OCI-LY7 (cell line): ENCODE measurements at regions not wholly inside any gene's neighbourhood (a gene's known extent, or its start where the extent isn't known, plus 50 kb on each side); places are given as distances from the start of the nearest gene placed in this dataset.

ENCODE experiments used
- BruUV-seq: library from RNA; stranded (reverse); fragments of 400-500 nt; replicated peaks from 2 replicates; lab custom pipeline; 2021; lab: Mats Ljungman, UMichigan
- CTCF ChIA-PET: fragments of 300-600 bp; sonication (Branson Sonifier 250); formaldehyde crosslinking; loops from one replicate; lab custom pipeline; 2022; ENCODE audit warnings: antibody characterized with exemption; ENCODE audit not compliant: unreplicated experiment; lab: Charles Lee
- POLR2A ChIA-PET: fragments of 300-600 bp; sonication (Branson Sonifier 250); formaldehyde crosslinking; loops from one replicate; lab custom pipeline; 2022; ENCODE audit warnings: antibody characterized with exemption; lab: Charles Lee
- DNase-seq: peaks from one replicate; pipeline ENCODE4 v3.0.0-alpha.2; 2015; ENCODE audit warnings: low spot score
- H2AFZ ChIP-seq: fragments of 200-600 bp; sonication (generic), shearing (Covaris generic); 2 replicates; pipeline ENCODE4 v1.6.1; 2014; ENCODE audit warnings: mild to moderate bottlenecking, antibody characterized with exemption, low read length, moderate library complexity
- H3K27ac ChIP-seq: fragments of 200-600 bp; sonication (generic); 2 replicates; pipeline ENCODE4 v1.5.1; 2014; ENCODE audit warnings: mixed run types, low read depth, mild to moderate bottlenecking, moderate library complexity, low read length, inconsistent platforms; ENCODE audit not compliant: poor library complexity, severe bottlenecking
- H3K36me3 ChIP-seq: fragments of 200-600 bp; sonication (generic); 2 replicates; pipeline ENCODE4 v1.6.1; 2014; ENCODE audit warnings: mild to moderate bottlenecking, antibody characterized with exemption, low read length, moderate library complexity, mixed read lengths; ENCODE audit not compliant: insufficient read depth
- H3K4me1 ChIP-seq: fragments of 200-600 bp; sonication (generic); 2 replicates; pipeline ENCODE4 v1.5.1; 2014; ENCODE audit warnings: mild to moderate bottlenecking, low read length; ENCODE audit not compliant: insufficient read depth, poor library complexity, severe bottlenecking
- H3K4me2 ChIP-seq: fragments of 200-600 bp; sonication (generic); 2 replicates; pipeline ENCODE4 v1.6.1; 2014; ENCODE audit warnings: mild to moderate bottlenecking, low read length
- H3K4me3 ChIP-seq: fragments of 200-600 bp; sonication (generic); 2 replicates; pipeline ENCODE4 v1.5.1; 2014; ENCODE audit warnings: mild to moderate bottlenecking, low read depth, low read length; ENCODE audit not compliant: poor library complexity, severe bottlenecking
- H3K79me2 ChIP-seq: fragments of 200-600 bp; sonication (generic); 2 replicates; pipeline ENCODE4 v1.6.1; 2016; ENCODE audit warnings: low read depth, mild to moderate bottlenecking, low read length, moderate library complexity, mixed read lengths; ENCODE audit not compliant: insufficient read depth
- H3K9me2 ChIP-seq: fragments of 200-600 bp; sonication (generic); 2 replicates; pipeline ENCODE4 v1.6.1; 2016; ENCODE audit warnings: mild to moderate bottlenecking, low read length, mixed read lengths; ENCODE audit not compliant: insufficient read depth
- H3K9me3 ChIP-seq: fragments of 200-600 bp; sonication (generic); 2 replicates; pipeline ENCODE4 v1.6.1; 2014; ENCODE audit warnings: mild to moderate bottlenecking, mixed run types, low read length, mixed read lengths
- H4K20me1 ChIP-seq: fragments of 200-600 bp; sonication (generic); 2 replicates; pipeline ENCODE4 v1.6.1; 2014; ENCODE audit warnings: mild to moderate bottlenecking, antibody characterized with exemption, low read length, moderate library complexity, mixed read lengths; ENCODE audit not compliant: insufficient read depth
- CTCF ChIP-seq: fragments of 200-600 bp; sonication (generic); conservative IDR thresholded peaks from 2 replicates; pipeline ENCODE4 v1.5.1; 2014; ENCODE audit warnings: mild to moderate bottlenecking, antibody characterized with exemption, low read length, moderate library complexity, mixed read lengths
- EZH2phosphoT487 ChIP-seq: fragments of 200-600 bp; sonication (generic); IDR thresholded peaks from 2 replicates; pipeline ENCODE4 v1.6.1; 2018; ENCODE audit warnings: low read depth, borderline replicate concordance, mild to moderate bottlenecking, mixed run types, antibody characterized with exemption, low read length, moderate library complexity, mixed read lengths
- intact Hi-C: fragments of 100-400 bp; cut with micrococcal nuclease; formaldehyde crosslinking; loops from one replicate; pipeline ENCODE4 v1.10.0; 2022; ENCODE audit not compliant: unreplicated experiment

GRCh38 chr3:72536878-72537267, 311.4 kb downstream of the SHQ1 start:
- Histone ChIP-seq H3K27ac (no peak overlapping the region), H4K20me1 (no peaks in the 10 kb centered on the region), H3K4me1 (no peaks in the 10 kb centered on the region), H3K79me2 (no peaks in the 10 kb centered on the region), H2AFZ (no peak overlapping the region), H3K9me3 (no peaks in the 10 kb centered on the region), H3K4me2 (no peak overlapping the region), H3K36me3 (no peaks in the 10 kb centered on the region), H3K4me3 (no peak overlapping the region), H3K9me2 (no peaks in the 10 kb centered on the region)
- ChIA-PET POLR2A (no interaction called here), CTCF (no interaction called here)
- BruUV-seq, result no TSS peak
- intact Hi-C loops, result no loop called here
- TF ChIP-seq EZH2phosphoT487, result no peak
- no peak for DNase-seq

GRCh38 chr3:72536206-72536877, 311.9 kb downstream of the SHQ1 start:
- Histone ChIP-seq H3K79me2 (no peaks in the 10 kb centered on the region), H2AFZ (no peak overlapping the region), H3K27ac (no peak overlapping the region), H3K4me1 (no peaks in the 10 kb centered on the region), H4K20me1 (no peaks in the 10 kb centered on the region), H3K9me3 (no peaks in the 10 kb centered on the region), H3K9me2 (no peaks in the 10 kb centered on the region), H3K36me3 (no peaks in the 10 kb centered on the region), H3K4me3 (no peak overlapping the region), H3K4me2 (no peak overlapping the region)
- no peak for DNase-seq
- intact Hi-C loops, result no loop called here
- POLR2A ChIA-PET, result no interaction called here
- TF ChIP-seq CTCF, result no peak
- no peak for TF ChIP-seq EZH2phosphoT487
- no TSS peak for BruUV-seq
- CTCF ChIA-PET, result no interaction called here

GRCh38 chr3:72535772-72536171, 312.5 kb downstream of the SHQ1 start:
- Histone ChIP-seq H3K9me3 (no peaks in the 10 kb centered on the region), H2AFZ (no peak overlapping the region), H3K36me3 (no peaks in the 10 kb centered on the region), H3K27ac (no peak overlapping the region), H3K4me3 (no peak overlapping the region), H3K79me2 (no peaks in the 10 kb centered on the region), H4K20me1 (no peaks in the 10 kb centered on the region), H3K4me1 (no peaks in the 10 kb centered on the region), H3K4me2 (no peak overlapping the region), H3K9me2 (no peaks in the 10 kb centered on the region)
- ChIA-PET POLR2A (no interaction called here), CTCF (no interaction called here)
- TF ChIP-seq EZH2phosphoT487 (no peak), CTCF (no peak)
- DNase-seq, result no peak
- intact Hi-C loops, result no loop called here
- BruUV-seq, result no TSS peak
